Activated CD4-positive, alpha-beta T cell treated with anti-CD3 and anti-CD28 coated beads, Interleukin-2, amount 50 U/mL, for 48 hours (primary cell): ENCODE measurements at regions not wholly inside any gene's neighbourhood (a gene's known extent, or its start where the extent isn't known, plus 50 kb on each side); places are given as distances from the start of the nearest gene placed in this dataset.
"Not testable (repeated sequence)": the region's sequence is repeated elsewhere in the genome, so short reads cannot be mapped to it uniquely, and the experiment has no call there.

ENCODE experiments used
- DNase-seq, 2 experiments: peaks; one replicate each; pipeline ENCODE4 v3.0.0-alpha.2; 2020

DNA sequence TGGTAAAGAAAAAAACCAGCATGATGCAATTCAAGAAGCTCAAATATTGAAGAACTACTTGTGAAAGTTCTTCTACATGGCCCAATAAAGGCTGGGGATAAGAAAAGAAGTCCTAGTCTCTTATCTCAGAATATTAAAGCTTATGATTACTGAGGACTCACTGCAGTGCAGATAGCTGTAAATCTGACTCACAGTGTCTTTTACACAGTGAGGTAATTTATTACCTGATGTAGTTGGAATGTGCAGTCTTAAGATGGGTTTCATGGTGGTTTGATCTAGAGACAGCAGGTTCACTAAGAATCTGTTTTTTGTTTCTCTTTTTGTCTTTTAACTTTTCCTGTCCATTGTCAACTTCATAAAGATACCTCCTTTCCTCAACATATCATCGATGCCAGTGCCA lies 484.0 kb upstream of the MAP2 start:
- no peak for DNase-seq

GRCh38 chr2:208945719-208946256 lies 478.1 kb upstream of the MAP2 start:
- no peak for DNase-seq

DNA sequence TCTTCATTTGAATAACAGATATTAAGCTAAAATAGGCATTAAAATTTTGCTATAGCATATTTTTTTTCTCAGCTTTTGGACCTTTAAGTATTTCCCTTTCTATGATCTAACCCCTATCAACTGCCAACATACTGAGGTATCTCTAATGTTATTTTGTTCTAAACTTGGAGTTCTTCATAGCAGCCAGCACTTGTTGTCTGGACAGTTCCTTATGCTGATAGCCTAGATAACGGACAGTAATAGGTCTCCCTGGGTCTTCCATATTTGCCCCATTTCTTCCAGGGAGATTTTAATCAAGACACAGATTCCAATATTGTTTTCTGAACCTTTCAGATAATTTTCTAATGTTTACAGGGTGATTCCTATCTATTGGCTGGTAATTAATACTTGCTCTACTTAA lies 475.8 kb upstream of the MAP2 start:
- DNase-seq, result no peak

GRCh38 chr2:208970070-208970469 lies 453.8 kb upstream of the MAP2 start:
- no peak for DNase-seq

DNA sequence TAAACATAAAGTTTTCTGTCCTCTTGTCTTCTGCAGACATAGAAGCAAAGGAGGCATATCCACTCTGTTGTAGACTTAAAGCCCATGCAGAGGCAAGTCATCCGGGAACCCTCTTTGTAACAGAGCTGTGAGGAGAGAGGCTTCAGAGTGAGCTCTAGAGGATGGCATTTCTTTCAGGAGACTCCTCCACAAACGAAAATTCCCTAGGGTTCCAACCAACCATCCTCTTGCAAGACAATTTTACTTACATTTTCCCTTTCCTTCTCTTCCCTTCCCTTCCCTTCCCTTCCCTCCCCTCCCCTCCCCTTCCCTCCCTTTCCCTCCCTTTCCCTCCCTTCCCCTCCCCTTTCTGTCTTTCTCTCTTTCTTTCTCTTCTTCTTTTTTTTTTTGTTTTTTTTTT lies 446.3 kb upstream of the MAP2 start:
- no peak for DNase-seq

- DNase-seq, result no peak
Measured at GRCh38 chr2:208978946-208979345, 444.9 kb upstream of the MAP2 start.

- DNase-seq, result no peak
Measured at GRCh38 chr2:208980321-208980720, 443.5 kb upstream of the MAP2 start.

DNA sequence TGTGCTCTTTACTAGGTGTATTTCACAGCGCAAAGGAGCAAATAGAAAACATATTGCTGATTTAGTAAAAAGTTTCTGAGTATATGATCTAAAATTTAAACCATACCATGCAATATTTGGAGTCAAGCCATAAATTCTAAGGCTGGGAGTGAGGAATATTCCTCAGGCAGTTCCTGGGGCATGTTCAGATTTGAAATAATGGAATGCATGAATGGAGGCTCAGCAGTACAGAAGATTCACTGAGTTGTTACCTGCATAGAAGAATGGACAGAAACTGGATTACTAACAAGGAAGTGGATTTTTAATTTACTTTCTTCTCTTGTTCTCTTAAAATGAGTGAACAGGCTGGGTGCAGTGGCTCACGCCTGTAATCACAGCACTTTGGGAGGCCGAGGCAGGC lies 441.0 kb upstream of the MAP2 start:
- DNase-seq, result no peak

- DNase-seq, result no peak
Measured at GRCh38 chr2:208983486-208983885, 440.4 kb upstream of the MAP2 start.

DNA sequence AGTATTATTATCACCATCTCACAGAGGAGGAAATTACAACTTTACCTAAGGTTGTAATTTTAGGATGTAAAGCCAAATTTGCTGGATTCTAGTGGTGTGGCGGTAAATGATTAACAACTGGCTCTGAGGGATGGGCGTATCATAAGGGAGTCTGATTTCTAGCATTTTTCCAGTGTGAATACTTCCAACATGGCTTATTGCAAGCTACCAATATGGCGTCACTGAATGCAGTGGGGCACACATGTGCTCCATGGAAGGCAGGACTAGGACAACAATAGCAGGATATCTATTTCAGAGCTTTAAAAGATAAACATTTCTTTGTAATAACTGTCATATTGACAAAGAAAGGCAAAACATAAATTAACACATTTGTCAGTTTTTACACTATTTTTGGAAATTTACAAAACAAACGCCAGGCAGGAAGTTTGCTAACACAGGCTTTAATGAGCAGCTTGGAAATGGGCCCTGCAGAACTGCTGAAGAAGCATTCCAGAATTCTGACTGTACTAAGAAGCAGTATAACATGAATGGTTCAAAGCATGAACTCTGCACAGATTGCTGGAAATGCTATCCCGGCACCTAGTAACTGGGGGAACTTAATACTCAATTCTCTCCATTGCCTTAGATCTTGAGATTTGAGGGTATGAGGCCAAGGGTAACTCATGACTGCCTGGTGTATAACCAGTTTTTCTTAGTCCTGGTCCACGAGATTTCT lies 439.3 kb upstream of the MAP2 start:
- no peak for DNase-seq

- no peak for DNase-seq
Measured at GRCh38 chr2:208985644-208986043, 438.2 kb upstream of the MAP2 start.

- DNase-seq, result no peak
Measured at GRCh38 chr2:208990716-208991115, 433.1 kb upstream of the MAP2 start.

DNA sequence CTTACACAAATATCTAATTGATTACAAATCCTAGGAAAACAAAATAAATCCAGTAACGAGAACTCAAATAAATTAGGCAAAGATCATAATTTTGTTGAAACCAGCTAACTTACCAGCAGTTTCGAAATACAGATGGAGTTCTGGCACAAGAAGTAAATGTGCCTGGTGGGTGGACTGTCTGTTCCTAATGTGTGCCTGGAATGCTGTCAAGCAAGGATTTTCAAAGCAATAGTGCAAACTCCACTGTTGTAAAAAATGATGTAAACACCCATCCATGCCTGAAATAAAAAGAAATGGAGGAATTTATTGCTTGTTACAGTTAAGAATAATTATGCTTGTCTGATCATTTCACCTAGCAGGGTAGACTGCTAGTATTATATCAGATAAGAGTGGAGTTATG lies 423.9 kb upstream of the MAP2 start:
- no peak for DNase-seq

- no peak for DNase-seq
Measured at GRCh38 chr2:209002054-209002453, 421.8 kb upstream of the MAP2 start.

GRCh38 chr2:209005371-209005770 lies 418.5 kb upstream of the MAP2 start:
- DNase-seq, result no peak

DNA sequence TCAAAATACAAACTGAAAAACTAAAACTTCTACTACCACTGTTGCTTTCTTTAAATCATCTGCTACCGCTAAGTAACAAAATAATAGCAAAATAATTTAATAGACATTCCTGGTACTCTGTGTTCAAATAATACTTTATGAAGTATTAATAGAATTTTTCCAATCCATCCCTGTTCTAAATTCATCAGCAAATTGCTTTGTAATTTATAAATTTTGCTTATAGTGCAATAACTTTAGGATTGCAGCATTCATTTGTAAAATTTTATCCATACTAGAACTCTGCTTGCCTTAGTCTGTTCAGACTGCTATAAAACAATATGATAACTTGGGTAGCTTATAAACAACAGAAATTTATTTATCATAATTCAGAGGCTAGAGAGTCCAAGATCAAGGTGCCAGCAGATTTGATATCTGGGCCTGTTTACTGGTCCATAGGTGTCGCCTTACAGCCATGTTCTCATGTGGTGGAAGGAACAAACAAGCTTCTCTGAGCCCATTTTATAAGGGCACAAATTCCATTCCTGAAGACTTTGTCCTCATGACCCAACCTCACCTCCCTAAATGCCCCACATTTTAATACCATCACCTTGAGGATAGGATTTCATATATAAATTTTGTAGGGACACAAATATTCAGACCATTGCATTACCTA lies 415.1 kb upstream of the MAP2 start:
- no peak for DNase-seq

GRCh38 chr2:209018633-209019032 lies 405.2 kb upstream of the MAP2 start:
- DNase-seq, result not testable (repeated sequence)

DNA sequence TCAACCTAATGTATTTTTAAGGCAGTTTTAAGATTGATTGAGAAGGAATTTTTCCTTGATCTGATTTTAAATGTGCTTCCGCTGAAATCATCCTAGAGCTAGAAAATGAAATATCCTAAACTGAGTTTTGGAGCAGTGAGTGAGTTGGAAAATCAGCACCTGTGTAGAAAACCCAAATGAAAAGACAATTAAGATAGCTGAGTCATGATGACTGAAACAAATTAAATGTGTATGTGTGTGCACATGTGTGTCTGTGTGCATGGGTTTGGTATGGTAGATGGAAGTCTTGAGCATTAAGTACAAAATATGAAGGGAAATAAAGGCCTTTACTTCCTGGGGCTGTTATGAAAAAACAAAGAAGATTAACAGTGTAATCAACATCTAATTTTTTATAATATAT lies 394.6 kb upstream of the MAP2 start:
- DNase-seq, result no peak

GRCh38 chr2:209044307-209044706 lies 379.5 kb upstream of the MAP2 start:
- no peak for DNase-seq

DNA sequence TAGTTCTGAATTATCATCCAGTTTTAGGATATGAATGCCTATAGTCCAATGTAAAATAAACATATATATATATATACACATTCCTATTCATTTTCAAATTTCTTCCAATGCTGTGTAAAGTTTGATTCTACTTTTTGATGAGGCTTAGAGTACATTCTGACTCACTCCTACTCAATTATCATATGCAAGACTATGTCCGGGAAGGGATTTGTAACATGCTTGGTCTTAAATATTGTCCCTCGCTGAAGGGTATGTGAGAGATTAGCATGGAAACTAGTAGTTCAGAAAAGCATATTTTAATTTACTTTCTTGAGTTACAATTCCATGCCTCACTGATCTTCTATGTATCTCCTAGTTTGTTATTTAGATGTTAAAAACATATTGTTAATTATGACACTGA lies 377.7 kb upstream of the MAP2 start:
- DNase-seq, result no peak

DNA sequence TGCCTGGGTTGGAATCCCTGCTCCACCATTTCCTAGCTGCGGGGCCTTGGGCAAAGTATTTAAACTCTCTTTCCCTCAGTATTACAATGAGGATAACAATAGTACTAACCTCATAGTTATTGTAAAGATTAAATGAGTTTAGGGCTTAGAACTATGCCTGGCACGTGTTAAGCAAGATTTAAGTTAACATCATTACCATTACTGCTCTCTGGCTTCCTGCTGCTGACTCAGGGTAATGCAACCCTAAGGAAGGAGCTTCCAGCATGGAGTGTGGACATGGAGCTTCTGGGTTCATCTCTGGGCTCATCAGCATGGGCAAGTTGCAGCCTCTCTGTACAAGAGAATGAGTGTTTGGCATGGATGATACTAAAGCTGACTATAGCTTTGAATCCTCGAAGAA lies 374.2 kb upstream of the MAP2 start:
- DNase-seq, result no peak

DNA sequence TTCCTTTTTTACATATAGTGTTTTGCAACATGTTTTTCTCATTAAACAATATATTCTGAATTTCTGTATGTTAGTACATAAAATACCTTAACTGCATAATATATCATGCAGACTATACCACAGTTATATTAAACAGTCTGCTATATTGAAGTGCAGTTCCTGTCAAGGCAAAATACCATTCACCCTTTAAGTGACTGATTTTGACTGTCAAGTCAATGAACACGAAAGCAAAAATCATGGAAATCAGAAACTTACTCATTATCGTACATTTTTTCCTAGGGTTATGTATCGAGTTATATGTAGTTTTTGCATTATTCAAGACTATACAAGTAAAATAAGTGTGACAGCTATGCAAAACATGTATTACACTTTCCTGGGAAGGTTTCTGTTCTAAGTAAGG lies 361.6 kb upstream of the MAP2 start:
- no peak for DNase-seq

GRCh38 chr2:209070262-209070661 lies 353.6 kb upstream of the MAP2 start:
- DNase-seq, result no peak

DNA sequence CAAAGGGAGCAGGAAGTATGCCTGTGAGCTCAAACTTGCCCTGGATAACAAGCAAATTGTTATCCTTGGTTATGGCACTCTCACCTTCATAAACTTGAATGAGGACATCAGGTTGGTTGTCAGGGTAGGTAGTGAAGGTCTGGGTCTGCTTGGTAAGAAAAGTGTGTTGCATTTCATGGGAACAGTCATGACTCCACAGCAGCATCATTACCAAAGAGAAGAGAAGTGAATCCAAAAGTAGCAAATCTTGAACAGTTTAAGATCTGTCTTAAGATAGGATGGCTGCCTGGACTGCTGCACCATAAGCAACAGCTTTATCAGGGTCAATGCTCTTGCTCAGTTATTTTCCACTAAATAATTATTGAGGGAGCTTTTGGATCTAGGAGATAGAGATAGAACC lies 350.7 kb upstream of the MAP2 start:
- no peak for DNase-seq

GRCh38 chr2:209074711-209075110 lies 349.1 kb upstream of the MAP2 start:
- DNase-seq, result no peak
